ENCODE measurements at regions not wholly inside any gene's neighbourhood (a gene's known extent, or its start where the extent isn't known, plus 50 kb on each side); places are given as distances from the start of the nearest gene placed in this dataset.

DNA sequence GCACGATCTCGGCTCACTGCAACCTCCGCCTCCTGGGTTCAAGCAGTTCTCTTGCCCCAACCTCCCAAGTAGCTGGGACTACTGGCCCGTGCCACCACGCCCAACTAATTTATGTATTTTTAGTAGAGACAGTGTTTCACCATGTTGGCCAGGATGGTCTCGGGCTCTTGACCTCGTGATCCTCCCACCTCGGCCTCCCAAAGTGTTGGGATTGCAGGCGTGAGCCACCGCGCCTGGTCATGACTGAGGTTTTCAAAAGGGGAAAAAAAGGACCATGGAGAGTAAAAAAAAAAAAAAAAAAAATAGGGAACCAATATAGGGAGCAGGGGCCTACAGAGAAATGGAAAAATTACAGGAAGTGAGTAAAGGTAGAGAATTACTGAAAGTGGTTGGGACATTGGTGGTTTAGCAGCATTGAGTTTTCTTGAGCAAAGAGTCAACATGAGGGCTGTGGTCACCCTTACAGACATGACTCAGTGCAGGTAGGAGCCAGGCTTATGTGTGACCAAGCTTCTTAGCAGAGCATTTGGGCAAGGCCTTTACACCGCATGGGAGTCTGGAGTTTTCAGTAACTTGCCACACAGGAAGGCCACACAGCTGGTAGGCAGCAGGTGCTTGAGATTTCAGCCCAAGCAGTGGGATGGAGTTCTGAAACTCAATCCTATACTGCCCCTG lies 447.3 kb downstream of the HS3ST3B1 start:
- Histone ChIP-seq H3K18ac (ENCODE audit: low read depth in 1 of 2, low read length in 2 of 2) (peak overlapping the region in 1 of 2 experiments; percentile 44), H3K79me1 (replicated peaks; ENCODE audit: low read length, poor library complexity, severe bottlenecking) (no peaks in the 10 kb centered on the region), H3K27me3 (ENCODE audit: control insufficient read depth in 1 of 2, insufficient read depth in 1 of 2, low read length in 2 of 2) (peaks cover 0 to 4% of the 10 kb centered on the region in 2 experiments), H3K36me3 (ENCODE audit: control insufficient read depth in 1 of 2, insufficient read depth in 2 of 2, low read depth in 1 of 2, low read length in 2 of 2) (no peaks in the 10 kb centered on the region), H2BK120ac (ENCODE audit: low read depth, low read length) (no peak overlapping the region), H3K14ac (ENCODE audit: low read length in 2 of 2) (no peak overlapping the region), H3K4me1 (ENCODE audit: control insufficient read depth, insufficient read depth, low read depth, low read length) (no peaks in the 10 kb centered on the region), H2BK15ac (ENCODE audit: low read depth, poor library complexity, severe bottlenecking) (no peak overlapping the region), H2BK12ac (ENCODE audit: low read length in 2 of 2) (no peak overlapping the region), H2AK5ac (ENCODE audit: low read length, severe bottlenecking) (no peak overlapping the region), H4K91ac (ENCODE audit: low read length) (no peak overlapping the region), H3K9me3 (ENCODE audit: control insufficient read depth, low read length) (no peaks in the 10 kb centered on the region), H4K8ac (ENCODE audit: low read length) (no peak overlapping the region), H2BK5ac (ENCODE audit: low read depth, low read length, poor library complexity, severe bottlenecking) (no peak overlapping the region), H2AFZ (ENCODE audit: low read depth, low read length) (no peak overlapping the region), H3K4me2 (ENCODE audit: low read length, poor library complexity, severe bottlenecking) (no peak overlapping the region), H3K4ac (ENCODE audit: low read depth in 1 of 2, low read length in 2 of 2) (no peak overlapping the region), H3K27ac (ENCODE audit: low read length, poor library complexity, severe bottlenecking) (no peak overlapping the region), H3K23ac (ENCODE audit: low read length in 2 of 2) (no peak overlapping the region), H3K9ac (ENCODE audit: low read length) (no peak overlapping the region), H3K4me3 (ENCODE audit: insufficient read depth in 1 of 2, low read depth in 1 of 2, low read length in 2 of 2) (no peak overlapping the region)
- no peak for DNase-seq
- 90% methylated on average over 12 of the region's 12 CpGs for WGBS

DNA sequence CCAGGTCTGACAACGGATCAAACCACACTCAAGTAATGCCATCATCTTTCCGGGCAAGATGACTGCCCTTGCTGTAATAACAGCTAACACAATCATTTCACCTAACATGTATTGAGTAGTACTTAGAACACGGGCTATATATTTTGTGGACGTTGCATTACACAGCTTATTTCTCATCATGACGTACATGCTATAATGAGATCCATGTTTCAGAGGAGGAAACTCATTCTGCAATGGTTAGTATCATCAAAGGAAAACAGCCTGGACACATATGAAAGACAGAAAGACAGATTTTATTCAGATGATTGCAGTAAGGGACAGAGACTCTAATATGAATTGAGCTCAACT lies 446.7 kb downstream of the HS3ST3B1 start:
- no peak for DNase-seq
- no peak overlapping the region for H3K23ac ChIP-seq (ENCODE audit: low read length in 2 of 2)
- peak overlapping the region; percentile 48 for H3K9ac ChIP-seq (ENCODE audit: low read length)
- no peak overlapping the region for H4K8ac ChIP-seq (ENCODE audit: low read length)
- no peak overlapping the region for H2AFZ ChIP-seq (ENCODE audit: low read depth, low read length)
- no peak overlapping the region for H2AK5ac ChIP-seq (ENCODE audit: low read length, severe bottlenecking)
- H2BK5ac ChIP-seq (ENCODE audit: low read depth, low read length, poor library complexity, severe bottlenecking) = no peak overlapping the region
- no peaks in the 10 kb centered on the region for H3K9me3 ChIP-seq (ENCODE audit: control insufficient read depth, low read length)
- H3K14ac ChIP-seq (ENCODE audit: low read length in 2 of 2) = no peak overlapping the region
- no peak overlapping the region for H3K18ac ChIP-seq (ENCODE audit: low read depth in 1 of 2, low read length in 2 of 2)
- H3K79me1 ChIP-seq (replicated peaks; ENCODE audit: low read length, poor library complexity, severe bottlenecking) = no peaks in the 10 kb centered on the region
- H3K4ac ChIP-seq (ENCODE audit: low read depth in 1 of 2, low read length in 2 of 2) = no peak overlapping the region
- H3K36me3 ChIP-seq (ENCODE audit: control insufficient read depth in 1 of 2, insufficient read depth in 2 of 2, low read depth in 1 of 2, low read length in 2 of 2) = no peaks in the 10 kb centered on the region
- no peak overlapping the region for H3K4me2 ChIP-seq (ENCODE audit: low read length, poor library complexity, severe bottlenecking)
- no peak overlapping the region for H2BK120ac ChIP-seq (ENCODE audit: low read depth, low read length)
- H3K27me3 ChIP-seq (ENCODE audit: control insufficient read depth in 1 of 2, insufficient read depth in 1 of 2, low read length in 2 of 2) = peaks cover 0 to 4% of the 10 kb centered on the region in 2 experiments
- peak overlapping the region in 1 of 2 experiments; percentile 12 for H3K4me3 ChIP-seq (ENCODE audit: insufficient read depth in 1 of 2, low read depth in 1 of 2, low read length in 2 of 2)
- no peak overlapping the region for H2BK15ac ChIP-seq (ENCODE audit: low read depth, poor library complexity, severe bottlenecking)
- 94% methylated on average over 5 of the region's 5 CpGs for WGBS
- no peaks in the 10 kb centered on the region for H3K4me1 ChIP-seq (ENCODE audit: control insufficient read depth, insufficient read depth, low read depth, low read length)
- H3K27ac ChIP-seq (ENCODE audit: low read length, poor library complexity, severe bottlenecking) = no peak overlapping the region
- H4K91ac ChIP-seq (ENCODE audit: low read length) = no peak overlapping the region
- H2BK12ac ChIP-seq (ENCODE audit: low read length in 2 of 2) = no peak overlapping the region

DNA sequence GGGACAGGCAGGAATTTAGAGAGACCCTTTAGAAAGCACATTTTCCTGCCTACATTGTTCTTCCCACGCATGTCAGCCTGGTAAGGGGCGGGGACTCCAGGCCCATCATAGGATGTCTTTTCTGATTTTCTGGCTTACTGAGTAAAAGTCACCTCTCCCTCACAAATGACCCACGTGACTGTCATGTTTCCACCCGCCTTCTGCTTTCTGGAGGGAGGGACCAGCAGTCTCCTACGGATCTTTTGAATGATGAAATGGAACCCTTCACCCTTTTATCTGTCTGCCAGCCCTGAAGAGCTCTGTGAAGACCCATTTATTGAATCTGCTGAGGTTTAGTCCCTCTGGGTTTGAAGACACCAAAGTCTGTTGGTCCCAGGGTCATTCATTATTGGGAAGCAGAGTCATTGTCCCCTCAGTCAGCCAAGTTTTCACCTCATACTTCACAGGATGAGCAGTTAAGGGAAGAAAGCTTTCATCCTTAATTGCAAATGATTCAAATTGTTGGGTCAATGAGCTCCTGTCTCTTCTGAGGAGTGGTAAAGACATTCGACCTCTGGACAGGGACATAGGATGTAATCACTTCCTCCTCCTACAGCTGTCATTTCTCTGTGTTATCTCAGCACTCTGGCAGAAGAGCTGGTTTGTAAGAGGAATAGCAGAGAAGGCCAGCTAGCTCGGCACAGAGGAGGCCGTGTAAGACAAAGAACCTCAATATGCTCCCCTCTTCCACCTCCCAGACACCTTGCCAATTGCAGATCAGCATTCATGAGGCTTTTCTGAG lies 446.1 kb downstream of the HS3ST3B1 start:
- H3K4ac ChIP-seq (ENCODE audit: low read depth in 1 of 2, low read length in 2 of 2) = no peak overlapping the region
- no peaks in the 10 kb centered on the region for H3K79me1 ChIP-seq (replicated peaks; ENCODE audit: low read length, poor library complexity, severe bottlenecking)
- peak overlapping the region in 1 of 2 experiments; percentile 12 for H3K4me3 ChIP-seq (ENCODE audit: insufficient read depth in 1 of 2, low read depth in 1 of 2, low read length in 2 of 2)
- no peak overlapping the region for H3K18ac ChIP-seq (ENCODE audit: low read depth in 1 of 2, low read length in 2 of 2)
- WGBS = 68% methylated on average over 7 of the region's 8 CpGs
- H3K9ac ChIP-seq (ENCODE audit: low read length) = peak overlapping the region; percentile 48
- H2AK5ac ChIP-seq (ENCODE audit: low read length, severe bottlenecking) = no peak overlapping the region
- H3K14ac ChIP-seq (ENCODE audit: low read length in 2 of 2) = no peak overlapping the region
- no peak overlapping the region for H2AFZ ChIP-seq (ENCODE audit: low read depth, low read length)
- H2BK15ac ChIP-seq (ENCODE audit: low read depth, poor library complexity, severe bottlenecking) = no peak overlapping the region
- H3K27me3 ChIP-seq (ENCODE audit: control insufficient read depth in 1 of 2, insufficient read depth in 1 of 2, low read length in 2 of 2) = peaks cover 0 to 4% of the 10 kb centered on the region in 2 experiments
- no peak overlapping the region for H2BK5ac ChIP-seq (ENCODE audit: low read depth, low read length, poor library complexity, severe bottlenecking)
- no peak overlapping the region for H3K4me2 ChIP-seq (ENCODE audit: low read length, poor library complexity, severe bottlenecking)
- DNase-seq = peak; percentile 33
- no peak overlapping the region for H2BK12ac ChIP-seq (ENCODE audit: low read length in 2 of 2)
- peak overlapping the region in 1 of 2 experiments; percentile 23 for H3K23ac ChIP-seq (ENCODE audit: low read length in 2 of 2)
- no peak overlapping the region for H4K8ac ChIP-seq (ENCODE audit: low read length)
- no peaks in the 10 kb centered on the region for H3K36me3 ChIP-seq (ENCODE audit: control insufficient read depth in 1 of 2, insufficient read depth in 2 of 2, low read depth in 1 of 2, low read length in 2 of 2)
- H3K4me1 ChIP-seq (ENCODE audit: control insufficient read depth, insufficient read depth, low read depth, low read length) = no peaks in the 10 kb centered on the region
- no peak overlapping the region for H4K91ac ChIP-seq (ENCODE audit: low read length)
- H2BK120ac ChIP-seq (ENCODE audit: low read depth, low read length) = no peak overlapping the region
- H3K27ac ChIP-seq (ENCODE audit: low read length, poor library complexity, severe bottlenecking) = no peak overlapping the region
- no peaks in the 10 kb centered on the region for H3K9me3 ChIP-seq (ENCODE audit: control insufficient read depth, low read length)

DNA sequence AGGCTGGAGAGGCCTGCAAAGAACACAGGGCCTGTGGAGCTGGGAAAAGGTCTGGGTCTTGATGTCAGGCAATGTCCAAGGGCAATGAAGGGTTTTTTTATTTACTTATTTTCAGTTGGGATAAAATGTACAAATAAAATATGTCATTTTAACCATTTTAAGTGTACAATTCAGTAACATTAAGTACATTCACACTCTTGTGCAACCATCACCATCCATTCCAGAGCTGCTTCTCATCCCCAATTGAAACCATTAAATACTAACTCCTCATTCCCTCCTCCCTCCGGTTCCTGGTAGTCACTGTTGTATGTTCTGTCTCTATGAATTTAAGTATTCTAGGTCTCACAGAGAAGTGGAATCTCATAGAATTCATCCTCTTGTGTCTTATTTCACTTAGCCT lies 444.7 kb downstream of the HS3ST3B1 start:
- no peak overlapping the region for H3K4me2 ChIP-seq (ENCODE audit: low read length, poor library complexity, severe bottlenecking)
- H2AFZ ChIP-seq (ENCODE audit: low read depth, low read length) = no peak overlapping the region
- WGBS = no CpG with 5 or more reads among the region's 1 CpG
- H3K9ac ChIP-seq (ENCODE audit: low read length) = peak overlapping the region; percentile 26
- H4K91ac ChIP-seq (ENCODE audit: low read length) = no peak overlapping the region
- H2AK5ac ChIP-seq (ENCODE audit: low read length, severe bottlenecking) = no peak overlapping the region
- H4K8ac ChIP-seq (ENCODE audit: low read length) = no peak overlapping the region
- H3K27ac ChIP-seq (ENCODE audit: low read length, poor library complexity, severe bottlenecking) = no peak overlapping the region
- H3K23ac ChIP-seq (ENCODE audit: low read length in 2 of 2) = no peak overlapping the region
- H3K9me3 ChIP-seq (ENCODE audit: control insufficient read depth, low read length) = no peaks in the 10 kb centered on the region
- H3K36me3 ChIP-seq (ENCODE audit: control insufficient read depth in 1 of 2, insufficient read depth in 2 of 2, low read depth in 1 of 2, low read length in 2 of 2) = no peaks in the 10 kb centered on the region
- no peak overlapping the region for H3K14ac ChIP-seq (ENCODE audit: low read length in 2 of 2)
- H2BK120ac ChIP-seq (ENCODE audit: low read depth, low read length) = no peak overlapping the region
- H2BK15ac ChIP-seq (ENCODE audit: low read depth, poor library complexity, severe bottlenecking) = no peak overlapping the region
- peaks cover 1% of the 10 kb centered on the region for H3K4me1 ChIP-seq (ENCODE audit: control insufficient read depth, insufficient read depth, low read depth, low read length)
- H2BK12ac ChIP-seq (ENCODE audit: low read length in 2 of 2) = peak overlapping the region in 1 of 2 experiments; percentile 93
- no peak overlapping the region for H2BK5ac ChIP-seq (ENCODE audit: low read depth, low read length, poor library complexity, severe bottlenecking)
- H3K18ac ChIP-seq (ENCODE audit: low read depth in 1 of 2, low read length in 2 of 2) = peak overlapping the region; percentile 19 to 46
- H3K4me3 ChIP-seq (ENCODE audit: insufficient read depth in 1 of 2, low read depth in 1 of 2, low read length in 2 of 2) = no peak overlapping the region
- DNase-seq = no peak
- H3K27me3 ChIP-seq (ENCODE audit: control insufficient read depth in 1 of 2, insufficient read depth in 1 of 2, low read length in 2 of 2) = no peaks in the 10 kb centered on the region
- H3K79me1 ChIP-seq (replicated peaks; ENCODE audit: low read length, poor library complexity, severe bottlenecking) = no peaks in the 10 kb centered on the region
- H3K4ac ChIP-seq (ENCODE audit: low read depth in 1 of 2, low read length in 2 of 2) = no peak overlapping the region
